Coronary artery (tissue), 2 donors: ENCODE measurements at regions not wholly inside any gene's neighbourhood (a gene's known extent, or its start where the extent isn't known, plus 50 kb on each side); places are given as distances from the start of the nearest gene placed in this dataset.

Experiments used
- DNase-seq: peaks from one replicate; pipeline ENCODE4 v3.0.0-alpha.2; 2017; ENCODE audit warnings: low spot score
- H3K27ac ChIP-seq, 2 donors: fragments of 200-600 bp; sonication (generic); one replicate each; pipeline ENCODE4 v1.5.1; 2016 to 2019
- H3K4me3 ChIP-seq: fragments of 200-600 bp; sonication (generic); 2 replicates; pipeline ENCODE4 v1.5.1; 2016; ENCODE audit warnings: mild to moderate bottlenecking, moderate library complexity
- TF ChIP-seq, protein P1 (sequence below): fragments of 200-600 bp; sonication (generic); IDR thresholded peaks from one replicate; pipeline ENCODE4 v1.5.1; 2019; ENCODE audit warnings: antibody characterized with exemption

DNA sequence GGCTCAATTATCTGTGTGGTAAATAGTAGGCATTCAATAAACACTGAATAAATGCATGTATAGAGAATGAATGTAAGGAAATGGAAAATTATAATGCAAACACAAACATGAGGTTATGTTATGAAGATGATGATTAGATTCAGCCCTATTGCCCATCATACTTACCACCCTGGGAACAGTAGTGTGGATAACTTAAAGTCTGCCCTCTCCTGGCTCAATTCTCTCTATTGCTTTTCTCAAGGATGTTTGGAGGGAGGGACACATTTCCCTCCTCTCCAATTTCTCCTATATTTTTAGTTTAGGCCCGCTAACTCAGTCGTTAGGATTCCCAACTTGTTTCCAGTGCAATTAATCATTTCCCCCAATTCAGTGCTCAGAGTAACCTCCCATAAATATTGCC lies 101.5 kb upstream of the TNR start:
- DNase-seq, result no peak
- H3K4me3 ChIP-seq, result no peak overlapping the region
- TF ChIP-seq, protein P1, sequence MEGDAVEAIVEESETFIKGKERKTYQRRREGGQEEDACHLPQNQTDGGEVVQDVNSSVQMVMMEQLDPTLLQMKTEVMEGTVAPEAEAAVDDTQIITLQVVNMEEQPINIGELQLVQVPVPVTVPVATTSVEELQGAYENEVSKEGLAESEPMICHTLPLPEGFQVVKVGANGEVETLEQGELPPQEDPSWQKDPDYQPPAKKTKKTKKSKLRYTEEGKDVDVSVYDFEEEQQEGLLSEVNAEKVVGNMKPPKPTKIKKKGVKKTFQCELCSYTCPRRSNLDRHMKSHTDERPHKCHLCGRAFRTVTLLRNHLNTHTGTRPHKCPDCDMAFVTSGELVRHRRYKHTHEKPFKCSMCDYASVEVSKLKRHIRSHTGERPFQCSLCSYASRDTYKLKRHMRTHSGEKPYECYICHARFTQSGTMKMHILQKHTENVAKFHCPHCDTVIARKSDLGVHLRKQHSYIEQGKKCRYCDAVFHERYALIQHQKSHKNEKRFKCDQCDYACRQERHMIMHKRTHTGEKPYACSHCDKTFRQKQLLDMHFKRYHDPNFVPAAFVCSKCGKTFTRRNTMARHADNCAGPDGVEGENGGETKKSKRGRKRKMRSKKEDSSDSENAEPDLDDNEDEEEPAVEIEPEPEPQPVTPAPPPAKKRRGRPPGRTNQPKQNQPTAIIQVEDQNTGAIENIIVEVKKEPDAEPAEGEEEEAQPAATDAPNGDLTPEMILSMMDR, result no peak
- H3K27ac ChIP-seq, result no peak overlapping the region

DNA sequence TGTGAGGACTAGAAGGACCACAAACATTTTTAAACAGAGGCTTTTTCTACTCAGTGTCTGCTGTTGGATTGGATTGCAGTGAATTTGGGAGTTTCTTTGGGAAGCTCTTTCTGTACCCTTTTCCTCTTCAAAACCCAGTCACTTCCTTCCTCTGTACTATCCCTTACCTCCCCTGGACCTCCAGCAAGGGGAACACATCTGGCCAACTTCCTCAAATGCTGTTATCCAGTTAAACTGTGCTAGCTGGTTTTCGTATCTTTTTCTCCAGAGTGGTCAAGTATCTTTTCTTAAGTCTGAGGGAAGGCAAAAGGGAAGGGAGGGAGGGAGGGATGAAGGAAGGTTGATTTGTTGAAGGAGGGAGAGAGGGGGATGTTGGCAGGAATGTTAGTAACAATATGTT lies 99.2 kb upstream of the TNR start:
- DNase-seq, result no peak
- H3K27ac ChIP-seq, result no peak overlapping the region
- TF ChIP-seq, protein P1, result no peak
- no peak overlapping the region for H3K4me3 ChIP-seq

DNA sequence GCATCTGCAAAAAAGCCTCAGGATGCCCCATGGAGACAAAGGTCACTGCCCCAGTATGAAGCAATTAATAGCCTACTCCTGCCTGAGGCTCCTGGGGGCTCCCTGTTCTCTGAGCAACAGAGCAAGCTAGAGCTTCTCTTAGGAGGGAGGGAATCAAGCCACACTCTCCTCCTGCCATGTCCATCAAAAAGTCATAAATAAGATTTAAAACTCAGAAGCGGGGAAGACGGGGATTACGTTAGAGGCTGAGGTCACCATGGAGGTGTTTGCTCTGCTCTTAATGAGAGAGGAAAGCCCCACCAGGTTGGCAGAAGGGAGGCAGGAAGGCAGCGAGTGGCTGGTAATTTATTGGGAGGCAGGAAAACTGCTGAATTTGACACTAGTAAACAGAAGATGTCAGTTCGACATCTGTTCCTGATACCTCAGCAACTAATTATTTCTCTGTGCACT lies 98.4 kb upstream of the TNR start:
- no peak for DNase-seq
- no peak overlapping the region for H3K27ac ChIP-seq
- H3K4me3 ChIP-seq, result no peak overlapping the region
- TF ChIP-seq, protein P1, result no peak

DNA sequence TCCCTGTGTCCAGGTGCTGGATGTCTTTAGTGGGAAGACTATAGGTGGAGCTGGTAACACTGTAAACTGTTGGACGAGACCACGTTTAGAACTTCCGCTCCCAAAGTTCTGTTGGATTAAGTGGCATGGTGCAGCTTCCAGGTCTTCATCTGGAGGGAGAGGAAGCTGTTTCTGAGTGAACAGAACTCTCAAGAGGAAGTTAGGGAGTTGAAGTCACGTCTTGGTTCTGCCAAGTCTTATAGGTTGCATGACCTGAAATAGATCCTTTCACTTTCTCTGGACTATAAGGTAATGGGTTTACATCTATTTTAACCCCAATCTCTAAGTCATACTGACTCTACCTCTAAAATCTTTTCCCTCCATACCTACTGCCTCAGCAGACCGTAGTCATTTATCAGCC lies 97.4 kb upstream of the TNR start:
- DNase-seq, result no peak
- TF ChIP-seq, protein P1, result no peak
- Histone ChIP-seq H3K4me3 (no peak overlapping the region), H3K27ac (no peak overlapping the region)

DNA sequence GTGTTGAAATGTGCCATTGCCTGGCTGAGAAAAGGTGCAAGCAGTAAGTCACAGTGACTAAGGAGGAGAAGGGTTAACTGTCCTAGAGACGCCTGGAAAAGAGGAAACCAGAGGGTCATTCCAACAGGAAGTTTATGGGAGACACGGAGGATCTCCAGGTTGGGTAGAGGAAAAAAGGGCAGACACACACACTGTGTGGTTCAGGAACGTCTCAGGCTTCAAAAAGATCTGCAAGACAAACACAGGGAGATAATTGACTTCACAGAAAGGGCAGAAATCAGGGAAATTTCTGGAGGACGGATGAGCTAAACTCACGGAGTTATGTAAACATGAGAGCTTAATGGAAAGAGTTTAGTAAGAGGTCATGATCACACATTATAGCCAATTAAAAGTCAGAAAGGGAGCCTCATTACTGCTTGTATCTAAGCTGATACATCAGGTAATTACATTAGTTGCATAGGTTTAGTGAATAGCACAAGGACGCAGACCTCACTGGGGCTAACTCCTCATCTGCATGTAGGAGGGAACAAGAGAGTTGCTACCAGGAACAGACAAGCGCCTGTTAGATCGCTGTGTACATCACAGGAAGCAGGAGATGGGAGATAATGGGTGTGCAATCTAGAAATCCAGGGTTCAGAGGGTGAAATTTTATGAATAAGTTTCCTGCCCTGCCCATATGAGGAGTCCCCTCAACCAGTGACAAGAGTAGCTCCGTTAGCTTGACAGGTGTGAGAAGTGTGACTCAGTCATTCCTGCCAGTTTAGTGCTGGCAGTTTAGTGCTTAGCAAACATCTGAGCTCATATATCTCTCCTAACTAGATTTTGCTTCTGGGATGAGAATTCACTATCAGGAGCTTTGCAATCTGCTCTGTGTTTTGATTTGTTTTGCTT lies 96.6 kb upstream of the TNR start:
- no peak overlapping the region for H3K27ac ChIP-seq
- no peak for DNase-seq

DNA sequence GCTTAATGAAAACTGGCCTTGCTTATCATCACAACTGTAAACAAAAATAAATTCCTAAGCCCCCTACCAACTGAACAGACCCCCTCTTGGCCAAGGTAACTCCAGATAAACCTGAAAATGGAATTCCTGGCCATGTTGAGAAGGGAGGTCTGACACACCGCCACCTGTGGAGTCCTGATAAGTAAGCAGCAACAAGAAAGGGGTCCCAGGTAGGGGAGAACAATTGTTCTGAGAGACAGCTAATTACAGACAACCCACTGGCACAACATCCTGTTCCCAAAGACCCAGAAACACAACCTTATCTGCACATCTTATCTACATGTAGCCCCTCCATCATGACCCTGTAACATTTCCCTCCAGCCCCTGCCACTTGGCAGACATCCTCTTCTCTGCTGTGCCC lies 91.2 kb upstream of the TNR start:
- TF ChIP-seq, protein P1, result no peak

More for the DNA sequence above, 96.6 kb upstream of the TNR start:
- no peak overlapping the region for H3K4me3 ChIP-seq
- TF ChIP-seq, protein P1, result no peak

DNA sequence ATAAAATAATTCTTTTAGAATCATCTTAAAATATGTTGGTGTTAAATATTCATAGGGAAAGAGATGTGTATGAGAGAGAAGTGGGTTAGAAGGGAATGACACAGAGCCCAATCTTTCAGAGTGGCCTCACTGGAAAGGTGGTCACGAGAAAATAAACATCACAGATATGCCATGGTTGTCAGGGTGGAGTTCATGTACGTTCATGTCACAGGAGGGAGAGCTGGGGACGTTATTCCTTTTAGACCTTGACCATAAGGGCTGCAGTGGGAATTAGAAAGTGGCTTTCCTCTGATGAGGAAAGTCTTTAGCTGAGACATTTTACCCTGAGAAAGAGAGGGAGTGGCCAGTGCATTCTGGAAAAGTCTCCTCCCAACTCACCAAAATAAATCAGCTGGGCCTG lies 90.6 kb upstream of the TNR start:
- no peak for DNase-seq
- Histone ChIP-seq H3K27ac (no peak overlapping the region), H3K4me3 (no peak overlapping the region)
- TF ChIP-seq, protein P1, result no peak

More for the DNA sequence above, 91.2 kb upstream of the TNR start:
- no peak for DNase-seq
- no peak overlapping the region for H3K27ac ChIP-seq
- no peak overlapping the region for H3K4me3 ChIP-seq
